CD4-positive, CD25-positive, alpha-beta regulatory T cell (primary cell): ENCODE measurements at regions not wholly inside any gene's neighbourhood (a gene's known extent, or its start where the extent isn't known, plus 50 kb on each side); places are given as distances from the start of the nearest gene placed in this dataset.
"Not testable (repeated sequence)": the region's sequence is repeated elsewhere in the genome, so short reads cannot be mapped to it uniquely, and the experiment has no call there.

Source experiments
- ATAC-seq, 2 donors: fragments of 150-1000 bp; cut with Tn5 transposase; one replicate each; pipeline ENCODE4 v1.10.0; 2021; ENCODE audit warnings: low read depth in 2 of 2, moderate number of reproducible peaks in 2 of 2, moderate library complexity in 1 of 2
- DNase-seq, 3 donors: peaks; one replicate each; pipeline versions ENCODE4 v3.0.0 to v3.0.0-alpha.2; 2012 to 2022; ENCODE audit warnings: mixed read lengths in 1 of 3
- H3K27ac ChIP-seq: one replicate; pipeline ENCODE4 v1.7.0; 2013; ENCODE audit warnings: mild to moderate bottlenecking, low read length; ENCODE audit not compliant: insufficient read depth, poor library complexity, severe bottlenecking
- H3K27me3 ChIP-seq: one replicate; pipeline ENCODE4 v1.7.0; 2013; ENCODE audit warnings: low read length; ENCODE audit not compliant: control insufficient read depth, insufficient read depth
- H3K36me3 ChIP-seq: one replicate; pipeline ENCODE4 v1.7.0; 2013; ENCODE audit warnings: mild to moderate bottlenecking, low read length, moderate library complexity; ENCODE audit not compliant: control insufficient read depth, insufficient read depth
- H3K4me1 ChIP-seq: 2 replicates; pipeline ENCODE4 v1.7.0; 2013; ENCODE audit warnings: mild to moderate bottlenecking, low read length; ENCODE audit not compliant: insufficient read depth, control insufficient read depth, poor library complexity, severe bottlenecking
- H3K4me3 ChIP-seq: one replicate; pipeline ENCODE4 v1.7.0; 2013; ENCODE audit warnings: low read depth, mild to moderate bottlenecking, low read length, moderate library complexity
- H3K9me3 ChIP-seq, 2 experiments: 1 replicate in 1 of 2; 2 replicates in 1 of 2; pipeline ENCODE4 v1.7.0; 2013; ENCODE audit warnings: low read length in 2 of 2, mild to moderate bottlenecking in 1 of 2, moderate library complexity in 1 of 2; ENCODE audit not compliant: control insufficient read depth in 2 of 2
- H3K27ac Mint-ChIP-seq, 3 donors: one replicate each; pipeline ENCODE4 v1.8.0; 2020 to 2022; ENCODE audit warnings: mild to moderate bottlenecking in 3 of 3, mixed read lengths in 3 of 3, moderate library complexity in 2 of 3
- H3K27me3 Mint-ChIP-seq: one replicate; pipeline ENCODE4 v1.8.0; 2022; ENCODE audit warnings: mild to moderate bottlenecking, mixed read lengths
- H3K36me3 Mint-ChIP-seq: one replicate; pipeline ENCODE4 v1.8.0; 2020; ENCODE audit warnings: mixed read lengths
- H3K4me1 Mint-ChIP-seq, 4 donors: one replicate each; pipeline ENCODE4 v1.8.0; 2020 to 2022; ENCODE audit warnings: mixed read lengths in 4 of 4, mild to moderate bottlenecking in 1 of 4
- H3K4me3 Mint-ChIP-seq, 4 donors: one replicate each; pipeline ENCODE4 v1.8.0; 2020 to 2022; ENCODE audit warnings: mild to moderate bottlenecking in 4 of 4, mixed read lengths in 4 of 4, moderate library complexity in 3 of 4
- H3K9me3 Mint-ChIP-seq, 7 donors: one replicate each; pipeline ENCODE4 v1.8.0; 2020 to 2022; ENCODE audit warnings: mixed read lengths in 7 of 7, mild to moderate bottlenecking in 3 of 7, moderate library complexity in 2 of 7

- H3K4me1 ChIP-seq, result no peaks in the 10 kb centered on the region
- Mint-ChIP-seq H3K4me3 (no peak overlapping the region), H3K27me3 (no peaks in the 10 kb centered on the region), H3K9me3 (peaks cover 0 to 9% (median 4%) of the 10 kb centered on the region in 7 donors), H3K27ac (no peak overlapping the region), H3K36me3 (no peaks in the 10 kb centered on the region), H3K4me1 (no peaks in the 10 kb centered on the region)
- no peaks in the 10 kb centered on the region for H3K36me3 ChIP-seq
- H3K27ac ChIP-seq, result no peak overlapping the region
- H3K27me3 ChIP-seq, result no peaks in the 10 kb centered on the region
- ATAC-seq (no peak), DNase-seq (no peak)
- peaks cover 3 to 4% of the 10 kb centered on the region in 2 experiments for H3K9me3 ChIP-seq
- no peak overlapping the region for H3K4me3 ChIP-seq
Observed at GRCh38 chr21:28393279-28393678, 599.4 kb downstream of the LTN1 start.

GRCh38 chr21:28391938-28392849 lies 600.5 kb downstream of the LTN1 start:
- no peaks in the 10 kb centered on the region for H3K4me1 ChIP-seq
- H3K36me3 Mint-ChIP-seq, result no peaks in the 10 kb centered on the region

GRCh38 chr21:28387220-28387619 lies 605.5 kb downstream of the LTN1 start:
- H3K4me1 ChIP-seq, result no peaks in the 10 kb centered on the region
- no peaks in the 10 kb centered on the region for H3K9me3 ChIP-seq
- H3K9me3 Mint-ChIP-seq, result peaks cover 0 to 2% (median 0%) of the 10 kb centered on the region in 7 donors
- no peak overlapping the region for H3K27ac Mint-ChIP-seq
- no peak for ATAC-seq
- H3K36me3 Mint-ChIP-seq, result no peaks in the 10 kb centered on the region
- H3K27me3 ChIP-seq, result no peaks in the 10 kb centered on the region
- no peak overlapping the region for H3K27ac ChIP-seq
- no peaks in the 10 kb centered on the region for H3K36me3 ChIP-seq
- DNase-seq, result no peak
- H3K27me3 Mint-ChIP-seq, result no peaks in the 10 kb centered on the region
- no peak overlapping the region for H3K4me3 Mint-ChIP-seq
- H3K4me1 Mint-ChIP-seq, result no peaks in the 10 kb centered on the region
- H3K4me3 ChIP-seq, result no peak overlapping the region

More at GRCh38 chr21:28391938-28392849, 600.5 kb downstream of the LTN1 start:
- peaks cover 3 to 4% of the 10 kb centered on the region in 2 experiments for H3K9me3 ChIP-seq
- peaks cover 0 to 9% (median 2%) of the 10 kb centered on the region in 7 donors for H3K9me3 Mint-ChIP-seq
- no peaks in the 10 kb centered on the region for H3K27me3 ChIP-seq
- H3K4me3 Mint-ChIP-seq, result no peak overlapping the region
- no peaks in the 10 kb centered on the region for H3K36me3 ChIP-seq
- H3K27me3 Mint-ChIP-seq, result no peaks in the 10 kb centered on the region
- no peak overlapping the region for H3K27ac Mint-ChIP-seq
- no peak for ATAC-seq
- no peak overlapping the region for H3K4me3 ChIP-seq
- no peak for DNase-seq
- H3K27ac ChIP-seq, result no peak overlapping the region
- H3K4me1 Mint-ChIP-seq, result no peaks in the 10 kb centered on the region

- H3K27me3 Mint-ChIP-seq, result no peaks in the 10 kb centered on the region
- H3K36me3 ChIP-seq, result no peaks in the 10 kb centered on the region
- H3K4me3 Mint-ChIP-seq, result no peak overlapping the region
- H3K4me1 Mint-ChIP-seq, result no peaks in the 10 kb centered on the region
- ATAC-seq, result no peak
- H3K27me3 ChIP-seq, result no peaks in the 10 kb centered on the region
- no peak overlapping the region for H3K27ac ChIP-seq
- no peaks in the 10 kb centered on the region for H3K36me3 Mint-ChIP-seq
- no peaks in the 10 kb centered on the region for H3K4me1 ChIP-seq
- no peak overlapping the region for H3K27ac Mint-ChIP-seq
- H3K9me3 Mint-ChIP-seq, result peaks cover 0 to 2% (median 0%) of the 10 kb centered on the region in 7 donors
- no peak for DNase-seq
- no peak overlapping the region for H3K4me3 ChIP-seq
- no peaks in the 10 kb centered on the region for H3K9me3 ChIP-seq
Observed at GRCh38 chr21:28385845-28386244, 606.8 kb downstream of the LTN1 start.

- ATAC-seq, H3K9me3 ChIP-seq, H3K27me3 Mint-ChIP-seq, H3K9me3 Mint-ChIP-seq, H3K36me3 Mint-ChIP-seq, DNase-seq, H3K4me1 ChIP-seq, H3K27ac ChIP-seq, H3K4me3 ChIP-seq, H3K4me3 Mint-ChIP-seq, H3K27me3 ChIP-seq, H3K36me3 ChIP-seq, H3K27ac Mint-ChIP-seq, H3K4me1 Mint-ChIP-seq: not testable (repeated sequence)
Observed at GRCh38 chr21:28381000-28381745, 611.5 kb downstream of the LTN1 start.

- no peak for DNase-seq
- no peak for ATAC-seq
- Mint-ChIP-seq H3K27me3 (no peaks in the 10 kb centered on the region), H3K4me3 (no peak overlapping the region), H3K27ac (no peak overlapping the region), H3K36me3 (no peaks in the 10 kb centered on the region), H3K4me1 (no peaks in the 10 kb centered on the region), H3K9me3 (peaks cover 0 to 7% (median 4%) of the 10 kb centered on the region in 7 donors)
- H3K27ac ChIP-seq, result no peak overlapping the region
- H3K36me3 ChIP-seq, result no peaks in the 10 kb centered on the region
- H3K4me3 ChIP-seq, result no peak overlapping the region
- no peaks in the 10 kb centered on the region for H3K4me1 ChIP-seq
- no peaks in the 10 kb centered on the region for H3K27me3 ChIP-seq
- H3K9me3 ChIP-seq, result no peaks in the 10 kb centered on the region
Observed at GRCh38 chr21:28380241-28380640, 612.4 kb downstream of the LTN1 start.

- H3K9me3 Mint-ChIP-seq, result peaks cover 0 to 17% (median 5%) of the 10 kb centered on the region in 7 donors
- no peaks in the 10 kb centered on the region for H3K4me1 ChIP-seq
- H3K4me3 Mint-ChIP-seq, result no peak overlapping the region
- no peaks in the 10 kb centered on the region for H3K36me3 ChIP-seq
- no peaks in the 10 kb centered on the region for H3K9me3 ChIP-seq
- H3K27ac Mint-ChIP-seq, result no peak overlapping the region
- DNase-seq (no peak), ATAC-seq (no peak)
- H3K27me3 ChIP-seq, result no peaks in the 10 kb centered on the region
- no peak overlapping the region for H3K4me3 ChIP-seq
- no peaks in the 10 kb centered on the region for H3K27me3 Mint-ChIP-seq
- H3K4me1 Mint-ChIP-seq, result no peaks in the 10 kb centered on the region
- H3K27ac ChIP-seq, result no peak overlapping the region
- no peaks in the 10 kb centered on the region for H3K36me3 Mint-ChIP-seq
Observed at GRCh38 chr21:28378026-28378425, 614.7 kb downstream of the LTN1 start.
